Activated CD8-positive, alpha-beta T cell treated with anti-CD3 and anti-CD28 coated beads, Interleukin-2, amount 10 ng/mL, durations not matched to agents 7 days and 5 days (primary cell): ENCODE measurements at regions not wholly inside any gene's neighbourhood (a gene's known extent, or its start where the extent isn't known, plus 50 kb on each side); places are given as distances from the start of the nearest gene placed in this dataset.

ENCODE experiments used
- ATAC-seq: fragments of 150-1000 bp; cut with Tn5 transposase; one replicate; pipeline ENCODE4 v1.10.0; 2021; ENCODE audit warnings: moderate library complexity
- CTCF ChIA-PET: fragments of 350-600 bp; sonication (Branson Sonifier 250); formaldehyde crosslinking; loops from one replicate; lab custom pipeline; 2021; ENCODE audit warnings: antibody characterized with exemption; lab: Charles Lee
- POLR2A ChIA-PET: fragments of 350-600 bp; sonication (Branson Sonifier 250); formaldehyde crosslinking; loops from one replicate; lab custom pipeline; 2021; ENCODE audit warnings: antibody characterized with exemption; lab: Charles Lee
- DNase-seq: peaks from one replicate; pipeline ENCODE4 v3.0.0-alpha.2; 2020
- H3K27ac Mint-ChIP-seq: one replicate; pipeline ENCODE4 v1.8.0; 2021; ENCODE audit warnings: mild to moderate bottlenecking, mixed read lengths
- H3K27me3 Mint-ChIP-seq: one replicate; pipeline ENCODE4 v1.8.0; 2021; ENCODE audit warnings: low read depth, mixed read lengths
- H3K36me3 Mint-ChIP-seq: one replicate; pipeline ENCODE4 v1.8.0; 2021; ENCODE audit warnings: low read depth, mixed read lengths
- H3K4me1 Mint-ChIP-seq: one replicate; pipeline ENCODE4 v1.8.0; 2021; ENCODE audit warnings: low read depth, mixed read lengths
- H3K4me3 Mint-ChIP-seq: one replicate; pipeline ENCODE4 v1.8.0; 2021; ENCODE audit warnings: mild to moderate bottlenecking, mixed read lengths
- H3K9me3 Mint-ChIP-seq: one replicate; pipeline ENCODE4 v1.8.0; 2022; ENCODE audit warnings: mixed read lengths; ENCODE audit not compliant: insufficient read depth

- Mint-ChIP-seq H3K4me1 (no peaks in the 10 kb centered on the region), H3K4me3 (no peak overlapping the region), H3K27me3 (no peaks in the 10 kb centered on the region), H3K27ac (no peak overlapping the region), H3K36me3 (no peaks in the 10 kb centered on the region), H3K9me3 (no peaks in the 10 kb centered on the region)
- POLR2A ChIA-PET = no interaction called here
- ATAC-seq (no peak), DNase-seq (no peak)
- CTCF ChIA-PET = no interaction called here
Measured at GRCh38 chr12:91289072-91289471, 106.5 kb upstream of the DCN start.

DNA sequence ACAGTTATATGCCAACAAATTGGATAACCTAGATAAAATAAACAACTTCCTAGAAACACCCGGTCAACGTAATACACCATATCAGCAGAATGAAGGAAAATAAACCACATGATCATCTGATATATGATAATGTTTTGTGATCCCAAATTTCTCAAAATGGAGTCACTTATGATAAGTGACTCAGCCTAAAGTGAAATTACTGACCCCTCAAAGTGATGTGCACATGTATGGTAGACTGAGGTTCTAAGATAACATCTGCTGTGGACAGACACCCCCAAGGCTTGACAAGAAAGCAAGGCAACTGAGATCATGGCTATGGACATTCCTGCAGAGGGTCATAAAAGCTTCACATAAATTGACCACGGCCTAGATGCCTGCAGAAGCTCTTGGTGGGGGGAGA is 105.1 kb upstream of the DCN start:
- Mint-ChIP-seq H3K9me3 (no peaks in the 10 kb centered on the region), H3K4me1 (no peaks in the 10 kb centered on the region), H3K4me3 (no peak overlapping the region), H3K27ac (no peak overlapping the region), H3K27me3 (no peaks in the 10 kb centered on the region), H3K36me3 (no peaks in the 10 kb centered on the region)
- POLR2A ChIA-PET = no interaction called here
- DNase-seq (no peak), ATAC-seq (no peak)
- CTCF ChIA-PET = no interaction called here

DNA sequence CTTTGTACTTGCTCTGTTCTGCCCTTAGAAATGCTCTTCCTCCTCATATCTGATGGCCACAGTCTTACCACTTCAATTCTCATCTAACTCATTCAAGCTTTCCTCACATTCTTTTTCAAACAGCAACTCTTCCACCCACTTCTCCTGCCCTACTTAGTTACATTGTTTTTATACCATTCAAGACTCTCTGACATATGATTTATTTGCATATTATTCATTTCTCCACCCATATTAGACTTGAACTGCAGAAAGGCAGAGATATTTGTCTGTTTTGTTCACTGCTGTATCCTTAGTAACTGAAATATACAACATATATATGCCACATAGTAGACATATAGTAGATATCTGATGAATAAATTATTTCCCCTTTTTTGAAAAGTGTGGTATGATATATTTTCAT is 95.5 kb upstream of the DCN start:
- H3K4me3 Mint-ChIP-seq = no peak overlapping the region
- POLR2A ChIA-PET = no interaction called here
- no peak for ATAC-seq
- no peak overlapping the region for H3K27ac Mint-ChIP-seq
- H3K4me1 Mint-ChIP-seq = no peaks in the 10 kb centered on the region
- H3K9me3 Mint-ChIP-seq = no peaks in the 10 kb centered on the region
- no peak for DNase-seq
- H3K36me3 Mint-ChIP-seq = no peaks in the 10 kb centered on the region
- CTCF ChIA-PET = no interaction called here
- no peaks in the 10 kb centered on the region for H3K27me3 Mint-ChIP-seq

- ChIA-PET POLR2A (no interaction called here), CTCF (no interaction called here)
- H3K4me3 Mint-ChIP-seq = no peak overlapping the region
- no peaks in the 10 kb centered on the region for H3K27me3 Mint-ChIP-seq
- DNase-seq (no peak), ATAC-seq (no peak)
- no peak overlapping the region for H3K27ac Mint-ChIP-seq
- no peaks in the 10 kb centered on the region for H3K9me3 Mint-ChIP-seq
- H3K36me3 Mint-ChIP-seq = no peaks in the 10 kb centered on the region
- H3K4me1 Mint-ChIP-seq = no peaks in the 10 kb centered on the region
Measured at GRCh38 chr12:91276509-91276908, 93.9 kb upstream of the DCN start.

GRCh38 chr12:91275321-91275720 is 92.7 kb upstream of the DCN start:
- H3K36me3 Mint-ChIP-seq = no peaks in the 10 kb centered on the region
- H3K9me3 Mint-ChIP-seq = no peaks in the 10 kb centered on the region
- no peak overlapping the region for H3K4me3 Mint-ChIP-seq
- no peaks in the 10 kb centered on the region for H3K27me3 Mint-ChIP-seq
- ChIA-PET CTCF (no interaction called here), POLR2A (no interaction called here)
- no peaks in the 10 kb centered on the region for H3K4me1 Mint-ChIP-seq
- no peak for ATAC-seq
- H3K27ac Mint-ChIP-seq = no peak overlapping the region
- DNase-seq = no peak

DNA sequence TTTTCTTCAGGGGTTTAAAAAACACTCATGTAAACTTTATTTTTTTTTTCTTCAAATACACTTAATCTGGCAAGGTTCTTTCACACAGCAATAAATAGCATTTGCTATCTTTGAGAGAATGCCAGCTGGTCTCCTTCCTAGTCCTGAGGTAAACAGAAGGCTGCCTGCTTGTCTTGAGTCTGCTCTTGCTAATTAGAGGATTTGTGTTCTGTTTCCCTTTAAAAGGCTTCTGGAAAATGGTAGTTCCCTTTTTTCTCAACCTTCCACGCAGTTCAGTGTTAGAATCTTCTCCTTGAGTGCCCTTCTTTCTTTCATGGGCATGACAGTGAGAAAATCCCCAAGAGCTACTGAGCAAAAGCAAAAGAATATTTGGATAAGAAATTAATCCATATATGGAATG is 92.3 kb upstream of the DCN start:
- CTCF ChIA-PET = no interaction called here
- Mint-ChIP-seq H3K36me3 (no peaks in the 10 kb centered on the region), H3K27ac (no peak overlapping the region), H3K27me3 (no peaks in the 10 kb centered on the region), H3K4me3 (no peak overlapping the region), H3K9me3 (no peaks in the 10 kb centered on the region), H3K4me1 (no peaks in the 10 kb centered on the region)
- ATAC-seq (no peak), DNase-seq (no peak)
- POLR2A ChIA-PET = no interaction called here

DNA sequence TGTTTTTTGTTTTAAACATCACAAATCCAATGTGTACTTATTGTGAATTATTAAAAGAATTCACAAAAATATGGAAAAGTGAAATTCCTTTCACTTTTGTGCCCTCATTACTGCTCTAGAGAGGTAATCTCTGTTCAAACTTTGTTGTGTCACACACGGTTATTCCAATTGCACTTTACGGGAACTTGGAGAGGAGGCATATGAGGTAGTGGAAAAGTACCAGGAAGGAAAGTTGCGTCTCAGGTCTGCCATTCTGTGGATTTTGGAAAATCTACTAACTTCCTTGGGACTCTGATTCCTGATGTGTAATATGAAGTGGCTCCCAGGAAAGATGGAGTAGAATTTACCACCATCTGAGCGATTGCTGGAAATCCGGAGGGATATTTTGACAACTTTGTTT is 90.9 kb upstream of the DCN start:
- Mint-ChIP-seq H3K36me3 (no peaks in the 10 kb centered on the region), H3K4me3 (no peak overlapping the region), H3K4me1 (no peaks in the 10 kb centered on the region), H3K9me3 (no peaks in the 10 kb centered on the region), H3K27ac (no peak overlapping the region), H3K27me3 (peaks cover 5% of the 10 kb centered on the region)
- DNase-seq = no peak
- CTCF ChIA-PET = no interaction called here
- POLR2A ChIA-PET = no interaction called here
- ATAC-seq = no peak

GRCh38 chr12:91272461-91273063 is 89.9 kb upstream of the DCN start:
- peaks cover 5% of the 10 kb centered on the region for H3K27me3 Mint-ChIP-seq
- no peak overlapping the region for H3K27ac Mint-ChIP-seq
- no peaks in the 10 kb centered on the region for H3K36me3 Mint-ChIP-seq
- ChIA-PET CTCF (no interaction called here), POLR2A (no interaction called here)
- H3K4me1 Mint-ChIP-seq = no peaks in the 10 kb centered on the region
- no peaks in the 10 kb centered on the region for H3K9me3 Mint-ChIP-seq
- H3K4me3 Mint-ChIP-seq = no peak overlapping the region
- ATAC-seq (no peak), DNase-seq (no peak)

DNA sequence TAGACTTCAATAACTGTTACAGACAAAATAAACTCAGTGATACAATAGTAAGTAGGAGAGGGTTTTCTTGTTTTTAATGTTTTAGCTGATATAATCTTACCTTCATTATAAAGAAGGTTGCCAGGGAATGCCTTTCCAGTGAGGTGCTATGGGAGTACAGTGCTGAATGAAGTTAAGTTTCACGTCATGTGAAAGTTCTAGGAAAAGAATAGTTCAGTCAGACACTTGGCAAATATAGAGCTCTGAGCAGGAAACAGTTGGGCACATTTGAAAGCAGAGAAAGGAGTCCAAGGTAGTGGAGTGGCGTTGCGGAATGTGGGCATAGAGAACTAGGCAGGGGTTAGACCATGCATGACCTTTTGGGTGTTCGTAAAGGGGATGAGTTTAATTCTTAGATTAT is 88.6 kb upstream of the DCN start:
- DNase-seq (no peak), ATAC-seq (no peak)
- ChIA-PET CTCF (no interaction called here), POLR2A (no interaction called here)
- Mint-ChIP-seq H3K27me3 (peaks cover 8% of the 10 kb centered on the region), H3K4me3 (no peak overlapping the region), H3K27ac (no peak overlapping the region), H3K36me3 (no peaks in the 10 kb centered on the region), H3K9me3 (no peaks in the 10 kb centered on the region), H3K4me1 (no peaks in the 10 kb centered on the region)

GRCh38 chr12:91267039-91267438 is 84.4 kb upstream of the DCN start:
- ATAC-seq = no peak
- POLR2A ChIA-PET = no interaction called here

GRCh38 chr12:91264178-91264577 is 81.6 kb upstream of the DCN start:
- no peak overlapping the region for H3K4me3 Mint-ChIP-seq
- H3K36me3 Mint-ChIP-seq = no peaks in the 10 kb centered on the region
- H3K9me3 Mint-ChIP-seq = no peaks in the 10 kb centered on the region
- H3K27ac Mint-ChIP-seq = no peak overlapping the region
- H3K4me1 Mint-ChIP-seq = no peaks in the 10 kb centered on the region
- ChIA-PET CTCF (no interaction called here), POLR2A (no interaction called here)
- peaks cover 8% of the 10 kb centered on the region for H3K27me3 Mint-ChIP-seq
- ATAC-seq (no peak), DNase-seq (no peak)

More at GRCh38 chr12:91267039-91267438, 84.4 kb upstream of the DCN start:
- Mint-ChIP-seq H3K27ac (no peak overlapping the region), H3K4me1 (no peaks in the 10 kb centered on the region), H3K4me3 (no peak overlapping the region), H3K36me3 (no peaks in the 10 kb centered on the region), H3K27me3 (peaks cover 8% of the 10 kb centered on the region), H3K9me3 (no peaks in the 10 kb centered on the region)
- DNase-seq = no peak
- CTCF ChIA-PET = no interaction called here

DNA sequence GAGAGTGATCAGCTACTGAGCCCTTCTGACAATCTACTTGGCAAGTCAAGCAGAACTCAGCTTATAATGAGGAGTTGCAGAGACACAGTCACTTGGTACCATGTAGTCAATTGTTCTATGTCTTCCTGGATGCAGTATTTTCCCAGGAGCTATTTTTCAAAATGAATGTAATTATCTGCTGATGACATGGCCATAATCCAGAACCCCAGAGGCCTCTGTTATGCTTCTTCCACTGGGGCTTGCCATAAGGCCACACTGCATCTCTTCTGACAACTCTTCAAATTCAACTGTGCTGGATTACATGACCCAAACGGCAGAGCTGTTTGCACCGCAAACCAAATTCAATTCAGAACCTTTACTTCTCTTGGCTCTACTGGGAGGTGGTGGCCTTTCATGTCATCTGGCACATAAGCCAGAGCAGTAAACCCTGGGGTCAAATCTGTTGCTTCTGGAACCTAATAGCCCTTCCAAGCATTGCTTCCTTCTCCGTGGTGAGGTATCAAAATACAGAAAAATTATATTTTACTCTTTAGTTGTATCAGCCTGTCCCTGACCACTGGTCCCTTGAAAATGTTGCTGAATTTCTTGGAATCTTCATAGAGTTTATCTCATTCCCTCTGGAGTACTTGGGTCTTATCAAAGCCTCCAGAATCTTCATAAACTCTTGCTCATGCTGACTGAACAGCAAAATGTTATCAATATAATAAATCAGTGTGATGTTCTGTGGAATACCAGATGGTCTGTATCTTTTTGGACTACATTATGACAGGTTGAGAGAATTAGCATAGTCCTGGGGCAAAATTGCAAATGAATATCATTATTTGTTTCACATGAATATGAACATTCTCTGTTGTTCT is 79.4 kb upstream of the DCN start:
- DNase-seq (no peak), ATAC-seq (no peak)
- ChIA-PET CTCF (no interaction called here), POLR2A (no interaction called here)
- Mint-ChIP-seq H3K27ac (no peak overlapping the region), H3K4me1 (no peaks in the 10 kb centered on the region), H3K9me3 (no peaks in the 10 kb centered on the region), H3K27me3 (peaks cover 3% of the 10 kb centered on the region), H3K4me3 (no peak overlapping the region), H3K36me3 (no peaks in the 10 kb centered on the region)
